ACC112 (cell line): ENCODE measurements at regions not wholly inside any gene's neighbourhood (a gene's known extent, or its start where the extent isn't known, plus 50 kb on each side); places are given as distances from the start of the nearest gene placed in this dataset.

ENCODE experiments used
- H2AFZ ChIP-seq: fragments of 200-600 bp; sonication (generic); one replicate; pipeline ENCODE4 v1.6.0; 2017; ENCODE audit warnings: antibody characterized with exemption, low read length; ENCODE audit not compliant: unreplicated experiment
- H3K27ac ChIP-seq: fragments of 200-600 bp; sonication (generic); 2 replicates; pipeline ENCODE4 v1.5.1; 2014; ENCODE audit warnings: low read depth, mild to moderate bottlenecking, antibody characterized with exemption, low read length, moderate library complexity
- H3K27me3 ChIP-seq: fragments of 200-600 bp; sonication (generic); 2 replicates; pipeline ENCODE4 v1.6.1; 2014; ENCODE audit warnings: mild to moderate bottlenecking, antibody characterized with exemption, low read length, moderate library complexity, mixed read lengths; ENCODE audit not compliant: insufficient read depth
- H3K36me3 ChIP-seq: fragments of 200-600 bp; sonication (generic); 2 replicates; pipeline ENCODE4 v1.6.1; 2016; ENCODE audit warnings: mild to moderate bottlenecking, antibody characterized with exemption, low read length, moderate library complexity, mixed read lengths; ENCODE audit not compliant: insufficient read depth
- H3K4me1 ChIP-seq: fragments of 200-600 bp; sonication (generic); one replicate; pipeline ENCODE4 v1.6.1; 2016; ENCODE audit warnings: low read length, mixed read lengths; ENCODE audit not compliant: insufficient read depth, unreplicated experiment, control insufficient read depth
- H3K4me3 ChIP-seq: fragments of 200-600 bp; sonication (generic); 2 replicates; pipeline ENCODE4 v1.5.1; 2014; ENCODE audit warnings: mild to moderate bottlenecking, low read depth, low read length
- H3K79me2 ChIP-seq: fragments of 200-600 bp; sonication (generic); one replicate; pipeline ENCODE4 v1.6.0; 2016; ENCODE audit warnings: low read length; ENCODE audit not compliant: control insufficient read depth, unreplicated experiment, insufficient read depth

GRCh38 chr3:153284282-153284938 lies 122.4 kb downstream of the RAP2B start:
- Histone ChIP-seq H3K79me2 (no peaks in the 10 kb centered on the region), H3K4me1 (peaks cover 22% of the 10 kb centered on the region), H3K27ac (peak overlapping the region; percentile 76), H3K36me3 (no peaks in the 10 kb centered on the region), H3K4me3 (peak overlapping the region; percentile 44; the same call in 1 of the 2 replicates), H2AFZ (peak overlapping the region; percentile 70), H3K27me3 (no peaks in the 10 kb centered on the region)

GRCh38 chr3:153285194-153285641 lies 123.2 kb downstream of the RAP2B start:
- peaks cover 22% of the 10 kb centered on the region for H3K4me1 ChIP-seq
- no peaks in the 10 kb centered on the region for H3K36me3 ChIP-seq
- no peak overlapping the region for H3K4me3 ChIP-seq
- peak overlapping the region; percentile 76 for H3K27ac ChIP-seq
- no peaks in the 10 kb centered on the region for H3K27me3 ChIP-seq
- peak overlapping the region; percentile 95 for H2AFZ ChIP-seq
- no peaks in the 10 kb centered on the region for H3K79me2 ChIP-seq

- no peaks in the 10 kb centered on the region for H3K27me3 ChIP-seq
- H3K4me1 ChIP-seq = peaks cover 22% of the 10 kb centered on the region
- no peak overlapping the region for H3K4me3 ChIP-seq
- H2AFZ ChIP-seq = no peak overlapping the region
- H3K27ac ChIP-seq = peak overlapping the region; percentile 76; the same call in 1 of the 2 replicates
- H3K79me2 ChIP-seq = no peaks in the 10 kb centered on the region
- no peaks in the 10 kb centered on the region for H3K36me3 ChIP-seq
Measured at GRCh38 chr3:153285982-153286381, 124.0 kb downstream of the RAP2B start.

- H3K4me3 ChIP-seq = no peak overlapping the region
- H3K4me1 ChIP-seq = peaks cover 22% of the 10 kb centered on the region
- H3K79me2 ChIP-seq = no peaks in the 10 kb centered on the region
- H3K27me3 ChIP-seq = no peaks in the 10 kb centered on the region
- H3K36me3 ChIP-seq = no peaks in the 10 kb centered on the region
- no peak overlapping the region for H3K27ac ChIP-seq
- no peak overlapping the region for H2AFZ ChIP-seq
Measured at GRCh38 chr3:153287017-153287416, 125.0 kb downstream of the RAP2B start.

- Histone ChIP-seq H3K4me3 (no peak overlapping the region), H2AFZ (peak overlapping the region; percentile 10), H3K27me3 (no peaks in the 10 kb centered on the region), H3K4me1 (peaks cover 23% of the 10 kb centered on the region), H3K36me3 (no peaks in the 10 kb centered on the region), H3K79me2 (no peaks in the 10 kb centered on the region), H3K27ac (no peak overlapping the region)
Measured at GRCh38 chr3:153289334-153289808, 127.3 kb downstream of the RAP2B start.

GRCh38 chr3:153290268-153291015 lies 128.4 kb downstream of the RAP2B start:
- Histone ChIP-seq H3K4me3 (no peak overlapping the region), H3K27me3 (no peaks in the 10 kb centered on the region), H3K79me2 (no peaks in the 10 kb centered on the region), H3K36me3 (no peaks in the 10 kb centered on the region), H2AFZ (no peak overlapping the region), H3K4me1 (peaks cover 14% of the 10 kb centered on the region), H3K27ac (no peak overlapping the region)

- peaks cover 7% of the 10 kb centered on the region for H3K4me1 ChIP-seq
- no peak overlapping the region for H2AFZ ChIP-seq
- H3K27ac ChIP-seq = no peak overlapping the region
- H3K4me3 ChIP-seq = no peak overlapping the region
- H3K36me3 ChIP-seq = no peaks in the 10 kb centered on the region
- no peaks in the 10 kb centered on the region for H3K79me2 ChIP-seq
- no peaks in the 10 kb centered on the region for H3K27me3 ChIP-seq
Measured at GRCh38 chr3:153291059-153291685, 129.1 kb downstream of the RAP2B start.

- Histone ChIP-seq H3K27me3 (no peaks in the 10 kb centered on the region), H3K4me3 (peak overlapping the region; percentile 57; the same call in 1 of the 2 replicates), H3K36me3 (no peaks in the 10 kb centered on the region), H2AFZ (peak overlapping the region; percentile 71), H3K79me2 (no peaks in the 10 kb centered on the region), H3K27ac (peak overlapping the region; percentile 64), H3K4me1 (peaks cover 7% of the 10 kb centered on the region)
Measured at GRCh38 chr3:153293265-153293664, 131.2 kb downstream of the RAP2B start.

- H3K36me3 ChIP-seq = no peaks in the 10 kb centered on the region
- no peak overlapping the region for H2AFZ ChIP-seq
- no peaks in the 10 kb centered on the region for H3K27me3 ChIP-seq
- H3K4me3 ChIP-seq = no peak overlapping the region
- H3K4me1 ChIP-seq = peaks cover 7% of the 10 kb centered on the region
- no peaks in the 10 kb centered on the region for H3K79me2 ChIP-seq
- H3K27ac ChIP-seq = no peak overlapping the region
Measured at GRCh38 chr3:153295901-153296300, 133.9 kb downstream of the RAP2B start.

- Histone ChIP-seq H3K4me3 (no peak overlapping the region), H3K27me3 (no peaks in the 10 kb centered on the region), H3K27ac (no peak overlapping the region), H2AFZ (no peak overlapping the region), H3K4me1 (no peaks in the 10 kb centered on the region), H3K79me2 (no peaks in the 10 kb centered on the region), H3K36me3 (no peaks in the 10 kb centered on the region)
Measured at GRCh38 chr3:153305189-153305588, 143.2 kb downstream of the RAP2B start.
